ENCODE measurements at regions not wholly inside any gene's neighbourhood (a gene's known extent, or its start where the extent isn't known, plus 50 kb on each side); places are given as distances from the start of the nearest gene placed in this dataset.
"Not testable (repeated sequence)": the region's sequence is repeated elsewhere in the genome, so short reads cannot be mapped to it uniquely, and the experiment has no call there.

DNA sequence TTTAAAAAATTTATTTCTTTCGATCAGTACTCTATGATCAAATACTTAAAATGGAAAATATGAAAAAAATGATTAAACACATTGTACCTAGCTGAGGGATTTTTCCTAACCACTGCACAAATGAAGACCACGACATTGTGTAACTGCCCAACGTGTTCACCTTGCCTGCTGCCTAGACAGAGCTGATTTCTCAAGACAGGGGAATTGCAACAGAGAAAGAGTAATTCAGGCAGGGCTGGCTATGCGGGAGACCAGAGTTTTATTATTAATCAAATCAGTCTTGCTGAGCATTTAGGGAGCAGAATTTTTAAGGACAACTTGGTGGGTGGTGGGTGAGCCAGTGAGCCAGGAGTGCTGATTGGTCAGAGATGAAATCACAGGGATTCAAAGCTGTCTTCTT lies 1290.8 kb downstream of the RPIA start:
- DNase-seq (ENCODE audit: low read depth, low spot score); H3K79me2 ChIP-seq (ENCODE audit: control insufficient read depth, insufficient read depth, low read length); H3K9ac ChIP-seq (ENCODE audit: control insufficient read depth, extremely low read depth, insufficient read depth, low read length); H3K9me3 ChIP-seq (ENCODE audit: control insufficient read depth, low read depth, low read length); H3K27ac ChIP-seq (ENCODE audit: control insufficient read depth, insufficient read depth, low read length); H3K4me1 ChIP-seq (ENCODE audit: control insufficient read depth, extremely low read depth, insufficient read depth, low read length); dilution Hi-C loops (cut with MboI; ENCODE audit: extremely low pct_ligation_motif_present, low sequenced_read_pairs); H3K4me2 ChIP-seq (ENCODE audit: control insufficient read depth, extremely low read depth, insufficient read depth, low read depth, low read length); FAIRE-seq; H4K20me1 ChIP-seq (ENCODE audit: control insufficient read depth, extremely low read depth, insufficient read depth, low read length); H3K9me1 ChIP-seq (ENCODE audit: control insufficient read depth, extremely low read depth, insufficient read depth, low read length); H3K36me3 ChIP-seq (ENCODE audit: control insufficient read depth in 2 of 2, extremely low read depth in 1 of 2, insufficient read depth in 2 of 2, low read length in 2 of 2); H3K27me3 ChIP-seq (ENCODE audit: control insufficient read depth, extremely low read depth, insufficient read depth, low read length); H3K4me3 ChIP-seq (ENCODE audit: control insufficient read depth in 2 of 3, extremely low read depth in 1 of 3, insufficient read depth in 2 of 3, low read depth in 1 of 3, low read length in 3 of 3); H2AFZ ChIP-seq (ENCODE audit: control insufficient read depth, low read length): not testable (repeated sequence)

DNA sequence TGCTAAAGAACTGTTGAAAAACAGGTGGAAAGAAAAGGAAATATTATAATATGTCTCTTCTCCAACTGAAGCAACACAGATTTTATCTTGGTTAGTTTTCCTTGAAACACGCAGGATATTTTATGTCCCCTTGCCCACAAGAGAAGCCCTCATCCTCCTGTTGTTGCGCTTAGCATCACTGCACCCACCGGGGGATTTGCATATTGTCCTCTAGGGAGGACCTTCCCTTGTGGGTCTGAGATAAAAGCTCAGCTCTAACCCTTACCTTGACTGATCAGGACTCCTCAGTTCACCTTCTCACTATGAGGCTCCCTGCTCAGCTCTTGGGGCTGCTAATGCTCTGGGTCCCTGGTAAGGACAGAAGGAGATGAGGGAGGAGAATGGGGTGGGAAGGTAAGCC lies 1294.2 kb downstream of the RPIA start:
- dilution Hi-C loops (cut with MboI; ENCODE audit: extremely low pct_ligation_motif_present, low sequenced_read_pairs); H3K79me2 ChIP-seq (ENCODE audit: control insufficient read depth, insufficient read depth, low read length); H3K27me3 ChIP-seq (ENCODE audit: control insufficient read depth, extremely low read depth, insufficient read depth, low read length); DNase-seq (ENCODE audit: low read depth, low spot score); H3K9me1 ChIP-seq (ENCODE audit: control insufficient read depth, extremely low read depth, insufficient read depth, low read length); H3K4me1 ChIP-seq (ENCODE audit: control insufficient read depth, extremely low read depth, insufficient read depth, low read length); H2AFZ ChIP-seq (ENCODE audit: control insufficient read depth, low read length); FAIRE-seq; H3K4me2 ChIP-seq (ENCODE audit: control insufficient read depth, extremely low read depth, insufficient read depth, low read depth, low read length); H3K4me3 ChIP-seq (ENCODE audit: control insufficient read depth in 2 of 3, extremely low read depth in 1 of 3, insufficient read depth in 2 of 3, low read depth in 1 of 3, low read length in 3 of 3); H3K27ac ChIP-seq (ENCODE audit: control insufficient read depth, insufficient read depth, low read length); H3K36me3 ChIP-seq (ENCODE audit: control insufficient read depth in 2 of 2, extremely low read depth in 1 of 2, insufficient read depth in 2 of 2, low read length in 2 of 2); H3K9ac ChIP-seq (ENCODE audit: control insufficient read depth, extremely low read depth, insufficient read depth, low read length); H3K9me3 ChIP-seq (ENCODE audit: control insufficient read depth, low read depth, low read length); H4K20me1 ChIP-seq (ENCODE audit: control insufficient read depth, extremely low read depth, insufficient read depth, low read length): not testable (repeated sequence)

DNA sequence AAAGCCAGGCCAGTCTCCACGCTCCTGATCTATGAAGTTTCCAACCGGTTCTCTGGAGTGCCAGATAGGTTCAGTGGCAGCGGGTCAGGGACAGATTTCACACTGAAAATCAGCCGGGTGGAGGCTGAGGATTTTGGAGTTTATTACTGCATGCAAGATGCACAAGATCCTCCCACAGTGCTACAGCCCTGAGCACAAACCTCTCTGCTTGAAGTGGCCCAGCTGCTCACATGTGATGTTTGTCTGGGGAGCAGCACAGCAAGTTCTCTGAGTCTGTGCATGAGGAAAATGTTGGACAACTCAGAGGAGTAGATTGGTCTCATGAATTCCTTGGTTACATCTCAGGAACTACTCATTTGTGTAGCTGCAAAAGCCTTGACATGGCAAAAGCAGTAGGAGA lies 1295.1 kb downstream of the RPIA start:
- H3K79me2 ChIP-seq (ENCODE audit: control insufficient read depth, insufficient read depth, low read length); H4K20me1 ChIP-seq (ENCODE audit: control insufficient read depth, extremely low read depth, insufficient read depth, low read length); H3K4me1 ChIP-seq (ENCODE audit: control insufficient read depth, extremely low read depth, insufficient read depth, low read length); dilution Hi-C loops (cut with MboI; ENCODE audit: extremely low pct_ligation_motif_present, low sequenced_read_pairs); H3K4me3 ChIP-seq (ENCODE audit: control insufficient read depth in 2 of 3, extremely low read depth in 1 of 3, insufficient read depth in 2 of 3, low read depth in 1 of 3, low read length in 3 of 3); H3K9me3 ChIP-seq (ENCODE audit: control insufficient read depth, low read depth, low read length); H3K27me3 ChIP-seq (ENCODE audit: control insufficient read depth, extremely low read depth, insufficient read depth, low read length); H3K4me2 ChIP-seq (ENCODE audit: control insufficient read depth, extremely low read depth, insufficient read depth, low read depth, low read length); H3K27ac ChIP-seq (ENCODE audit: control insufficient read depth, insufficient read depth, low read length); FAIRE-seq; H3K9me1 ChIP-seq (ENCODE audit: control insufficient read depth, extremely low read depth, insufficient read depth, low read length); H3K36me3 ChIP-seq (ENCODE audit: control insufficient read depth in 2 of 2, extremely low read depth in 1 of 2, insufficient read depth in 2 of 2, low read length in 2 of 2); H2AFZ ChIP-seq (ENCODE audit: control insufficient read depth, low read length); H3K9ac ChIP-seq (ENCODE audit: control insufficient read depth, extremely low read depth, insufficient read depth, low read length); DNase-seq (ENCODE audit: low read depth, low spot score): not testable (repeated sequence)

DNA sequence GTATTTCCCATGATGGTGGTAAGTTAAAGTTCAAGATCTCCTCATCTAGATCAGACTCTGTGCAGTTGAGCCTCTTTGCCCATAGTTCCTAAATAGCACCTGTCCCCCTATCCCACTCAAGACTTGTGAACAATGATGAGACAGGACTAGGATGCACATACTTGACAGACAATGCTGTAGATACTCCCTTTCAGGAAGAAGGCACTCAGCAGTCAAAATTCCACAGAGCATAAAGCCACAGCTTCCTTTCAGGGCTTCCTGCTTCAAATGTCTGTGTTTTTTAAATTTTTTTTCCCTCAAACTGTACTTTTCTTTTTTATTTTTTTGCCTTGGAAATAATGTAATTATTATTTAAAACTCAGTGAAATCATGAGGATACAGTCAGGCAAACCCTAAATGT lies 1305.3 kb downstream of the RPIA start:
- H3K36me3 ChIP-seq (ENCODE audit: control insufficient read depth in 2 of 2, extremely low read depth in 1 of 2, insufficient read depth in 2 of 2, low read length in 2 of 2); H3K4me1 ChIP-seq (ENCODE audit: control insufficient read depth, extremely low read depth, insufficient read depth, low read length); DNase-seq (ENCODE audit: low read depth, low spot score); H3K4me2 ChIP-seq (ENCODE audit: control insufficient read depth, extremely low read depth, insufficient read depth, low read depth, low read length); FAIRE-seq; H2AFZ ChIP-seq (ENCODE audit: control insufficient read depth, low read length); H3K27ac ChIP-seq (ENCODE audit: control insufficient read depth, insufficient read depth, low read length); H3K9me3 ChIP-seq (ENCODE audit: control insufficient read depth, low read depth, low read length); H3K9ac ChIP-seq (ENCODE audit: control insufficient read depth, extremely low read depth, insufficient read depth, low read length); H3K4me3 ChIP-seq (ENCODE audit: control insufficient read depth in 2 of 3, extremely low read depth in 1 of 3, insufficient read depth in 2 of 3, low read depth in 1 of 3, low read length in 3 of 3); H3K27me3 ChIP-seq (ENCODE audit: control insufficient read depth, extremely low read depth, insufficient read depth, low read length); H4K20me1 ChIP-seq (ENCODE audit: control insufficient read depth, extremely low read depth, insufficient read depth, low read length); dilution Hi-C loops (cut with MboI; ENCODE audit: extremely low pct_ligation_motif_present, low sequenced_read_pairs); H3K79me2 ChIP-seq (ENCODE audit: control insufficient read depth, insufficient read depth, low read length); H3K9me1 ChIP-seq (ENCODE audit: control insufficient read depth, extremely low read depth, insufficient read depth, low read length): not testable (repeated sequence)

DNA sequence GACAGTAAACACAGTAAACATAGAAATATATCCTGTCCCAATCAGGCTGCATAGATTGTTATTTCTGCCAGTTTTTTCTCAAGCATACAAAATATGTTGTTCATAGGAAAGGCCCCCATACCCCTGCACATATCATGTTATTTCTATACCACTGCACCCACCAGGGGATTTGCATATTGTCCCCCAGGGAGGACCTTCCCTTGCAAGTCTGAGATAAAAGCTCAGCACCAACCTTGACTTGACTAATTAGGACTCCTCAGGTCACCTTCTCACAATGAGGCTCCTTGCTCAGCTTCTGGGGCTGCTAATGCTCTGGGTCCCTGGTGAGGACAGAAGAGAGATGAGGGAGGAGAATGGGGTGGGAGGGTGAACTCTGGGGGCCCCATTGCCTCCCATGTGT lies 1313.1 kb downstream of the RPIA start:
- H3K9me1 ChIP-seq (ENCODE audit: control insufficient read depth, extremely low read depth, insufficient read depth, low read length); dilution Hi-C loops (cut with MboI; ENCODE audit: extremely low pct_ligation_motif_present, low sequenced_read_pairs); H3K9ac ChIP-seq (ENCODE audit: control insufficient read depth, extremely low read depth, insufficient read depth, low read length); FAIRE-seq; DNase-seq (ENCODE audit: low read depth, low spot score); H4K20me1 ChIP-seq (ENCODE audit: control insufficient read depth, extremely low read depth, insufficient read depth, low read length); H3K27ac ChIP-seq (ENCODE audit: control insufficient read depth, insufficient read depth, low read length); H3K36me3 ChIP-seq (ENCODE audit: control insufficient read depth in 2 of 2, extremely low read depth in 1 of 2, insufficient read depth in 2 of 2, low read length in 2 of 2); H3K4me2 ChIP-seq (ENCODE audit: control insufficient read depth, extremely low read depth, insufficient read depth, low read depth, low read length); H3K27me3 ChIP-seq (ENCODE audit: control insufficient read depth, extremely low read depth, insufficient read depth, low read length); H3K79me2 ChIP-seq (ENCODE audit: control insufficient read depth, insufficient read depth, low read length); H3K4me3 ChIP-seq (ENCODE audit: control insufficient read depth in 2 of 3, extremely low read depth in 1 of 3, insufficient read depth in 2 of 3, low read depth in 1 of 3, low read length in 3 of 3); H2AFZ ChIP-seq (ENCODE audit: control insufficient read depth, low read length); H3K9me3 ChIP-seq (ENCODE audit: control insufficient read depth, low read depth, low read length); H3K4me1 ChIP-seq (ENCODE audit: control insufficient read depth, extremely low read depth, insufficient read depth, low read length): not testable (repeated sequence)

Measured in keratinocyte (primary cell).